NCI-H345 (cell line): ENCODE measurements at regions not wholly inside any gene's neighbourhood (a gene's known extent, or its start where the extent isn't known, plus 50 kb on each side); places are given as distances from the start of the nearest gene placed in this dataset.

Experiments used
- DNase-seq: peaks from one replicate; lab custom pipeline; 2025; lab: John Stamatoyannopoulos, UW

DNA sequence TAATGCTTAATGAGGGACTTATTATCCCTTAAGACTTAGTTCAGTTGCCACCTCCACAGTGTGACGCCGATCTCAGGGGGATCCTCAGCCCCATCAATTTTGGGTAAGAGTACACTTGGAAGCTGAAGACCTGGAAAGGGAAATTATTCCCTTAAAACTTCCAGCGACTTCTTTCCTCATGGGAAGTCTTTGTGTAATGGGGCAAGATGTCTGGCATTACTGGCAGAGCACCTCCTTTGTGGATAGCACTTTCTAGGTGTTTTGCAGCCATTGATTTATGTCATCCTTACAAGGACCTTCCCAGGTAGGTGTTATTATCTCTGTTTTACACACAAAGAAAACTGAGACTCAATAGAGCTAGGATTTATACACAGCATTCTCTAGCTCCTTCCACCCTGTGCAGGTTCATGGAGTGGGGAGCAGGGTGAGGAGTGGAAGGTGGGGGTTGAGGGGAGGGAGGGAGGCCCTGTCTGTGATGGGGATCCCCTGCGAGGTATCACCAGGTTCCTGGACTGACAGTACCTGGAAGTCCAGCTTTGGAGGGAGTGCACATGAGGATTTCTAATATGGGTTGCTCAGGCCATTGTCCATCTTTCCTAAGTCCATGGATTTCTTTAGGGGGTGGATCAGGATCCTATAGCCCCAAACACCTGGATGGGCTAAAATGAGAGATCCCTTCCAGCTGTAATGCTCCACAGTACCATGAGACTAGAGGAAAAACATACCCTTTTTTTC lies 79.4 kb downstream of the MYCN start:
- DNase-seq = no peak

DNA sequence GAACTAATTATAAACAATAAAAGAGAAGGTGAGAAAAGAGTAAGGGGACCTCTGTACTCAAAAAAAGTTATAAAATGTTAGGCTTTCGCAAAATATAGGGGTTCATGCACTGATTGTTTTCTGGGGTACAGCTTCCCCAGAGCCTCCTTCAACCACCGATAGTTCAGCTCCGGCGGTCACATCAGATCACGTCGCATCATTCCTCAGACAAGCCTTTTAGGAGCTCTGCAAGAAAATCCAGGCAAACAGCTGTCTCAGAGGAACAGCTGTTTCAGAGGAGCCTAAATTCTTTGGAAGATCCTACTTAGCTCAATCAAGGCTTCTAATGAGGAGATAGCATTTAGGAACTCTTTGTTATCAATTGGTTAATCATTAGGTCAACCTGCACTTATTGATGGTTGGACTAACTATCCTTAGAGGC lies 78.7 kb downstream of the MYCN start:
- DNase-seq = no peak

DNA sequence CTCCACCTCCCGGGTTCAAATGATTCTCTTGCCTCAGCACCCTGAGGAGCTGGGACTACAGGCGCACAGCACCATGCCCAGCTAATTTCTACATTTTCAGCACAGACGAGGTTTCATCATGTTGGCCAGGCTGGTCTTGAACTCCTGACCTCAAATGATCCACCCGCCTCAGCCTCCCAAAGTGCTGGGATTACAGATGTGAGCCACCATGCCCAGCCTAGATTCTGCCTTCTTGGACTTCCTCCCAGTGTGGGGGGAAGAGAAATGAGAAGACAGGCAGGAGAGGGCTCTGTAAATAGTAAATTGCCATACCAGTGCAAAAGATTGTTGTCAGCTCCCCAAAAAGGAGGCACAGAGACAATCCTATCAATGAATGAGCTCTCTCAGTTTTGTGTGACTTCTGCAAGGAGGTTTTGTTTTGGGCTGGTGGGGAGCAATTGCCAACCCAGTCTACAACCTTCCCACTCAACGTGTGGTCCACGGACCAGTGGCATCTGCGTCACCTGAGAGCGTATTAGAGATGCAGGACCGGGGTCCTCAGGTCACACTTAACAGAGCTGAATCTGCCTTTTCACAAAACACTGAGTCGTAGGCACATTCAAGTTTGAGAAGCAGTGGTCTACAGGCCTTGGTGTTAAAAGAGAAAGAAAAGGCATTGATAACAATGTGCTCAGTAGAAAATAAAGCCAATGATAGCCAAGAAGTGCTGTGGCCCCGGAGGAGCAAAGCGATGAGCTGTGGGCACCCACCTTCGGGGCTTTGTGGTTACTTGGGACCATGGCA lies 78.1 kb downstream of the MYCN start:
- no peak for DNase-seq

DNA sequence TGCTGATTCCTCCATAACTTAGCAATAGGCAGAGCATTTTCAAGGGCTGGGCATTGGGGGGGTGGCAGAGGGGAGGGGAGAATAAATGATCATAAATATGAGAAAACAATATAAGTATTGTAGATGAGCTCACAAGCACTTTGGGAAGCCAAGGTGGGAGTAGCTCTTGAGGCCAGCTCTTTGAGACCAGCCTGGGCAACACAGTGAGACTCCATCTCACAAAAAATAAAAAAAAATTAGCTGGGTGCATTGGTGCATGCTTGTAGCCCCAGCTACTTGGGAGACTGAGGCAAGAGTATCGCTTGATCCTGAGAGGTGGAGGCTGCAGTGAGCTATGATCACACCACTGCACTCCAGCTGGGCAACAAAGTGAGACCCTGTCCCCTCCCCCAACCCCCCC lies 75.9 kb downstream of the MYCN start:
- DNase-seq = no peak

DNA sequence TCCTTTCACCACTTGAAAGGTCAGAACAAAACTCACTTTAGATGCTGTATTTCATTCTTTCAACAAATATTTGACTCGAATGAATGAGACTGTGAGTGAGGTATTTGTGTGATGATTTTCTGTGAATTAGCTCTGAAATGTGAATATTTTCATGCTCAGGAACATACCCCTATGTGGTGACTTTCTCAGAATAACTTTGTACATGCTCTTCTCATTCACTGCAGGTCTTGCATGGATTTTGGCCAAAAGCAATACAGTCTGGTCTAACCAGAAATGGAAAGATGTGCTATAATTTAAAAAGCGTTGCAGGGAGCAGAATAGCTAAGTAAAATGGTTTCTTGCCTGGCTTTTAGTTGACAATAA lies 75.5 kb downstream of the MYCN start:
- no peak for DNase-seq

DNA sequence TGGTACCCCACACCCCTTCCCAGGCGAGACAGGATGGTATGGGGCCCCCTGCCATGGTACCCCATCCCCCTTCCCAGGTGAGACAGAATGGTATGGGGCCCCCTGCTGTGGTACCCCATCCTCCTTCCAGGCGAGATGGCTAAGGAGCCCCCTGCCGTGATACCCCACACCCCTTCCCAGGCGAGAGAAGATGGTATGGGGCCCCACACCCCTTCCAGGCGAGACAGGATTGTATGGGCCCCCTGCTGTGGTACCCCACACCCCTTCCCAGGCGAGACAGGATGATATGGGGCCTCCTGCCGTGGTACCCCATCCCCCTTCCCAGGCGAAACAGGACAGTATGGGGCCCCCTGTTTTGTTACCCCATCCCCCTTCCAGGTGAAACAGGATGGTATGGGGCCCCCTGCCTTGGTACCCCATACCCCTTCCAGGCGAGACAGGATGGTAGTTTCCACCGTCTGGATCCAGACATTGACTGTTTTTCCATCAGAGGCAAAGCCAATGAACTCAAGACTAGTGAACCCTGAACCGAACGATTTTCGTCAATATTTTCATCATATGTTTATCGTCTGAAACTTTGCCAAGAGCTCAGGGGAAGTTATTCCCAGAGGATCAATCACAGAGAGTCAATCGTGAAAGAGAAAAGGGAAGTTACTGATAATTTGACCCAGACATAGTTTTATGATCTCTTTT lies 75.0 kb downstream of the MYCN start:
- no peak for DNase-seq

DNA sequence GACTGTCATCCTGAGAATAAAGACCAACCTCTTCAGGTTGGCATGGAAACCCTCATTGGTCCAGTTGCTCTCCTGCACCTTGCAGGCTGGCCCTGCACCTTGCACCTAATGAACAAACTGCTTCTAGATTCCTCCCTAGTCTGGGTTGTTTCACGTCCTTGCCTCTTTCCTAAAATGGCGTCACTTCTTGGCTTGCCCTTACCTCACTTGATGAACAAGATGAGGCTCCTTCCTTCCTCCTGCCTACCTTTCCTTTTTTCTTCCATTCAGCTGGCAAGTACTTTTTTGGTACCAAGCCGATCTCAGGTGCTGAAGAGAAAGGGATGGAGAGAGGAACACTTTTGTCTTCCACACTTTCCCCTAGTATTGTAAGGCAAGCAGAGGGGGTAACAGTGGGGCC lies 74.5 kb downstream of the MYCN start:
- no peak for DNase-seq

DNA sequence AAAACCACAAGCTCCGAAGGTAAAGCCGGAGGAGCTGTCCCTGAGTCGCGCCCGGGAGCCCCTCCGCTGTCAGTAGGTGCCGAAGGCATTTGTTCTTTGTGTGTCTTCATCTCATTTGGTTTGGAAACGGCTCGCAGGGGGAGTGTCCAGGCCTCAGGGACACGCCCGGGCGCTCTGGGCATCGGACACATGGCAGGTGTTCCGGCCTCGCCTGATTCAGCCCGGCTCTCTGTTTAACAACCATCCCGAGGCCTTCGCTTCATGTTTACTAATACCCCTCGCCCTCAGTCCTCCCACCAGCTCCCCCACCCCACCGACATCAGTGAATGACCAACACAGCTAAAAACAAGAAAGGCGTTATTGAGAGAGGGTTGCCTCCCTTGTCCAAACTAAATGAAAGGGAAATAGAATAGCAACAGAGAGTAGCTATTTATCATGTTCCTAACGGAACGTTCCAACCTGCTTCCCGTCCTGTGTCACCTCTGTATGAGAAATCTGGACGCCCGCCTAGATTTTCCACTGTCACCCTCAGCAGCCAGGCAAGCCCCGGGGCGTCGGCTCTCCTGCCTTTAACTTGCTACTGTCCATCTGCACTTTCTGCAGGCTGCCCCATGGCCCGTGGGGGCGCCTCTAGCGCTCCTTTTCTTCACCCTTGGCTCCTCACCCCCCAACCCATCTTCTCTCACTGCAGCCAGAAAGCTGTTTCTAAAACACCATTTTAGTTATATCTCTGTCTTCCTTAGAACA lies 73.9 kb downstream of the MYCN start:
- DNase-seq = no peak

DNA sequence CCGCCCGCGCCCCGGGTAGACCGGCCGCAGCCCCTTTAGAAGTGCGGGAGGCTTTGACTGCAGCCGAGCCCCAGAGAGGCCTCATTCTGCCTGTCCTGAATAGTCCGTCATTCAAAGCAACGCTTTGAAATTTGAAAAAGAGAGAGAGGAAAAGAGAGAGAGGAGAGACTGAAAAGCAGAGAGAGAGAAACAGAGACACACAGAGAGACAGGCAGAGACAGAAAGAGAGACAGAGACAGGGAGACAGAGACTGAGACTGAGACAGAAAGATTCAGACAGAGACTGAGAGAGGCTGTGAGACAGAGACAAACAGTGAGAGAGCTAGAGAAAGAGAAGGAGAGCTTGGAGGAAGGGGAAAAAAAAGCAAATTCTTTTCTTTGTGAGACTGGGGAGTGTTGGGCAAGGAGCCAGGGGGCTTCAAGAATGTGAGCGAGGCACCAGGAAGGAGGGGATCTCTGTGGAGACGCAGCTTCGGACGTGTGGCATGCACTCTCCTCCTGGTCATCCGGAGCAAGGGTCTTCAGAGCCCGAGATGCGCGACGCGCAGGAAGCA lies 73.1 kb downstream of the MYCN start:
- DNase-seq = no peak

DNA sequence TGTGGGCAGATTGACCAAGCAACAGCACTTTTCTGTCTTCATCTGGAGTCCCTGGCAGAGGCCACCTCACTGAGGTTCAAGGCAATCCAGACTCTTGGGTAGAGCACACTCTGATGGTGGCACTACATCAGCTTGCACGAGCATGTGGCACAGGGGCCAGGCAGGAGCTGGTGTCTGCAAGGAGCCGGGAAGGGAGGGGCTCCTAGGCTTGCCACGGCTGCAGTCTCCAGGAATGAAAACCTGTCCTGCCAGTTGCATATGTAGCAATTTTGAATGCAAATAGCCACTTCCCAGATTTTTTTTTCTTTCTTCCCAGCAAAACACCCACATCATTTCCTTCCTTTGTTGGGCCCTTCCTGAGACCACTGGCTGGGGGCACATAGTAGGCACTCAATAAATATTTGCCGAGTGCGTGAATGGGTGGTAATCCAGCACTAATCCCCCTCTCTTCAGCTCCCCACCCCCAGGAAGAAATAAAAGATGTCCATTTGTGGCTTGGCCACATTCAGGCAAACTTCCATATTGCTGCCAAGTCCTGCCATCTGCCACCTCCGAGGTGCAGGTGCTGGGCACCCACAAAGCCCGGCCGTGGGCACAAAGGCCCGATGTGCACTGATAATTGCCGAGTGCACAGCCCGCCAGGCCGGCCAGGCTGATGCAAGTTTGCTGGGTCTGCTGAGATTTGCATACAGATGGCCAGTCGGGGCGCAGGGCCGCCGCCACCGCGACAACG lies 72.4 kb downstream of the MYCN start:
- no peak for DNase-seq

DNA sequence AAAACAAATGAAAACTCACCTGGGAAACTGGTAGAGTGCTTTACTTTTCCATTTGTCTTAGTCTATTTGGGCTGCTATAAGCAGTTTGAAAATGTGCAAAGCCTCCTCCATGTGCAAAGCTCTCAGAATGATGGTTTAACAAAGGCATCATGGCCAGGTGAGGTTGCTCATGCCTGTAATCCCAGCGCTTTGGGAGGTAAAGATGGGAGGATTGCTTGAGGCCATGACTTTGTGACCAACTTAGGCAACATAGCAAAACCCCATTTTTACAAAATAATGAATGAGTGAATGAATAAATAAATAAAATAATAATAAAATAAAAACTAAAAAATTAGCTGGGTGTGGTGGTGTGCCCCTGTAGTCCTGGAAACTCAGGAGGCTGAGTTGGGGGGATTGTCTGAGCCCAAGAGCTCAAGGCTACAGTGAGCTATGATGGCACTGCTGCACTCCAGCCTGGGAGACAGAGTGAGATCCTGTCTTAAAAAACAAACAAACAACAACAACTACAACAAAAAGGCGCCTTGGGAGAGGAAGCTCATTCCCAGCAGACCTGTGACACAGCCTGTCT lies 71.8 kb downstream of the MYCN start:
- no peak for DNase-seq

DNA sequence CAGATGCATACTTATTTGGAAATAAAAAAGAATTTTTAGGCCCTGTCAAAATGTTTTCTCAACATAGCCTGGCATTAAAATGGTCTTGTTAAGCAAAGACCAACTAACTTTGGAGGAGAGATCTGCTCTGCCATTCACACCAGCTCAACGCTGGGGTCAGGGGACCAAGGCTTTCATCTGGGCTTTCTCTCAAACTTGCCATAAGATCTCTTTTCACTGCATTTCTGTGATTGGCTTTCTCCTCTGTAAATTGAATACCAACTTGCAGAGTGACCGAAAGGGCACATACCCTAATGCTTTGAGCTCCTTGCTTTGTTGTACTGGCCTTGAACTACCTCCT lies 71.2 kb downstream of the MYCN start:
- no peak for DNase-seq

DNA sequence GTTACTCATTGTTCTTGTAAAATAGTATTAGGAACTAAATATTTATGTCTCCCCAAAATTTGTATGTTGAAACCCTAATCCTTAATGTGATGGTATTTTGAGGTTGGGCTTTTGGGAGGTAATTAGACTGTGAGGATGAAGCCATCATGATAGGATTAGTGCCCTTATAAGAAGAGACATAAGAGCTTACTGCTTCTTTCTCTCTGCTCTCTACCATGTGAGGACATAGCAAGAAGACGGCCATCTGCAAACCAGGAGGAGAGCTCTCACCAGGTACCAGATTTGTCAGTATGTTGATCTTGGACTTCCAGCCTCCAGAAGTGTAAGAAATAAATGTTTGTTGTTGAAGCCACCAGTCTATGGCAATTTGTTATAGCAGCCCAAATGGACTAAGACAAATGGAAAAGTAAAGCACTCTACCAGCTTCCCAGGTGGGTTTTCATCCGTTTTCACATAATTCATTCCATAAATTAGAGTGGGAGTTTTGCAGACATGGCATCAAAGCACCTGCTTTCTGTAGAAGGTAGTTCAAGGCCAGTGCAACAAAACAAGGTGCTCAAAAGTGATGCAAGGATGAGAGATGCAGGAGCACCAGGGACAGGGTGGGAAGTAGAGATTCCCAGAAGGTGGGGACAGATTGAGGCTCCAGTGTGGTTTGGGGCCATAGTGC lies 70.7 kb downstream of the MYCN start:
- DNase-seq = no peak

DNA sequence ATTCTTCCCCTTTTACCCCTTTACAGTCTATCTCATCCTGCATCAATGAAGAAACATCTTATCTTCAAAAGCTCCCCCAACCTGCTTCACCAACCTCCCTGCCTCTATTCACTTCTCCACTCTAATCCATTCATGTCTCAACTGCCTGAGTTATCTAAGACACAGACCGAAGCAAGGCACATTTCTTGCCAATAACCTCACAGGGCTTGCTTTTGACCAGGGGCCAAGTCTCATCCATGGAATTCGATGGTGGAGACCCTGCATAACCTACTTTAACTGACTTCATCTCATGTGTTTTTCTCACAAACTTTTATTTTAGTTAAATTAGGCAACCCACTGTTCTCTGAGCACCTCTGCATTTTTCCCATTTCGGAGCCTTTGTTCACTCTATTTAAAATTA lies 69.7 kb downstream of the MYCN start:
- no peak for DNase-seq

DNA sequence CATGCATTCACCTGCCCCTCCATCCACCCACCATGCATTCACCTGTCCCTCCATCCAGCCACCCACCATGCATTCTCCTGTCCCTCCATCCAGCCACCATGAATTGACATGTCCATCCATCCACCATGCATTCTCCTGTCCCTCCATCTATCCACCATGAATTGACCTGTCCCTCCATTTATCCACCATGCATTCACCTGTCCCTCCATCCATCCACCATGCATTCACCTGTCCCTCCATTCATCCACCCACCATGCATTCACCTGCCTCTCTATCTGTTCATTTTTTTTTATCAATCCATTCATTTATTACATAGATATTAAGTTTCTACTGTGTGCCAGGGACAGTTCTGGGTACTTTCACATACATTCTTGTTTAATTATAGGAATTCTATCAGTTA lies 69.2 kb downstream of the MYCN start:
- DNase-seq = no peak

DNA sequence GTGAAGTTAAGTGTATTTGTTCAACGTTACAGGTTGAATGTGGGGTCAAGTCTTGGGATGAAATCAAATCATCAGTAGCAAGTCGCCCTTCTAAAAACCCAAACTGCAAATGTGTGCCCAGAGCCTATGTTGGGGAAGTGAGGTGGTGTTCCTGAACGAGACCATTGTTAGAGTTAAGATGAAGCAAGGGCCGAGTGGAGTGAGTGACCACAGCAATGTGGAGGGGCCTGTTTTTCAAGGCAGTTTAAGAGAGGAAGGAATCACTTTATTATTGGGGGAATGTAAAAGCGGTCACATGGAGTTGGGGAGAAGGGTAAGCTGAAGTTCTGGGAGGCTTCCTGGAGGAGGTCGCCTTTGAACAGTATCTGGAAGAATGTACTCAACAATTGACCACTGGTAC lies 68.5 kb downstream of the MYCN start:
- no peak for DNase-seq

DNA sequence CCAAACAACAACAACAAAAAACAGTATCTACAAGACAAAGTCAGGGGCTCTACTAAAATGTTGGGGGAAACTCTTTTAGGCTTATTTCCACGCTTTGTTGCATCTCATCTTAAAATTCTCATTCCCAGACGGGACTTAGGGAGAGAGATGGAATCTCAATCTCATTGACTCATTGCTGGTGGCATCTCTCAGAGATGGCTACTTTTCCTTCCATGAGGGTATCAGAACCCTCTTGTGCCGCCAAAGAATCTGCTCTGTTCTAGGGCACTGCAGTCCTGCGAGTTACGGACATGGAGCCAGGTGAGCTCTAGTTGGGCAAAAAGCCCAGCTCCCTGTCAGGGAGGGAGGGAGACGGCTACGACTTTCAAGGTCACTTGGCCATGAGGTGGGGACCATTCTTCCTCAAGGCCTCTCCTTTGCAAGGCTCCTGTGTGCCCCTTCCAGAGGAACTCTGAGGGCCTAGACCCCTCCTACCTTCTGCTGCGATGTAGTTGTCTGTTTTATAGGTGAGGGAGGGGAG lies 68.0 kb downstream of the MYCN start:
- no peak for DNase-seq

DNA sequence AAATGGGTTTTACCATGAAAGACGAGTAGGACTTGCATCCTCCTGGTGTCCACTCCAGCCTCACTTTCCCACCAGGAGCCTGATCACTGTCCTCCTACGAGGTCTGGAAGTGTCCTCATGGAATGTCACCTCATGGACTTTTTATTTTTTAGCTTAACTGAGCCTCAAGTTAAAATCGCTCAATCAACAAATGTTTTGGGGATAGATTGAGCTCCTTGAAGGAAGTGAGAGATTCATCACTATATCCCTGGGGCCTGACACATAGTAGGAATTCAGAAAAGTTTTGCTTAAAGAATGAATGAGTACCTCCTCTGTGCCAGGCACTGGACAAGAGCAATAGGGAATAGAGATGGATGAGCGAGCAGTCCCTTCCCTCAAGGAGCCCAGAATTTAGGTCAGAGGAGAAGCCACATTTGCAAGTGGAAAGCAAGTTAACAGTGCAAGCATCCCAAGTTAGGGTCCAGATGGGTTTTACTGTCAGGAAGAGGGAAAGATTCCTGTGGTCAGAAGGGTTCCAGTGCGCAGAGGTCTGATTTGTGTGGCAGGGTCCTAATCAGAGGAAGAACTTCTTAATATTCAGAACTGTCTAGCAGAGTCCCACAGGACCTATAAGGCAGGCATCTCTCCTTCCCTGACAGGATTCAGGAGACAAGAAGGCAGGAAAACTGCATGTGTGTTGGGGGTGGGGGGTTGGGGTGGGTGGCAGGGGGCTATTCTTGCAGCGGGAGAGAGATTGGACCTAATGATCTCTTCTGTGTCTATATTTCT lies 67.0 kb downstream of the MYCN start:
- no peak for DNase-seq

DNA sequence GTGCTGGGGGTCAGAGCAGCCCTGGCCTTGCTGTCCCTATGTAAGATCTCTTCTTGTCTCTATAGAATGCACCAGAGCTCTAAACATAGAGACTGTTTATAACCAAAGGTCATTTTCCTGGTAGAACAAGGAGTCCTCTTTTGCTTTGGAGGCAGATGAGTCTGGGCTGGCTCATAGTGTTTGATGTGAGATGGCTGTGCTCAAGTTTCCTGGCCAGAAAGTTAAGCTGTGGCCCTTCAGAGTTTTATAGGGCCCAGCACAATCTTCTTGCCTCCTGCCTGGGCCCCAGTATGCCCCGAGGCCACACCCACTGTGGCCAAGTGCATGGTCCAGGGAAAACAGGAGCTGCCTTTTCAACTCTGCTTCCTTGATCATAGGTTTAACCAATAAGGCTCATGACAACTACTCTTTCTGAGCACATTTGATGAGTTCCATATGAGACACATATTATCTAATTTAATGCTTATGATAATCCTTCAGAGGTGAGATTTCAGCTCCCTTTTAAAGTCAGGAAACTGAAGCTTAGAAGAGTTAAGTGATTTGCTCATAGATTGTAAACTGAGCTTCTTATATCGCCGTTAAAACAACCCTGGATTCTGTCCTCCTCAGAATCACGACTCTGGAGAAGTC lies 66.3 kb downstream of the MYCN start:
- DNase-seq = no peak
